Naive thymus-derived CD4-positive, alpha-beta T cell (primary cell): ENCODE measurements at regions not wholly inside any gene's neighbourhood (a gene's known extent, or its start where the extent isn't known, plus 50 kb on each side); places are given as distances from the start of the nearest gene placed in this dataset.

Source experiments
- ATAC-seq: fragments of 150-1000 bp; cut with Tn5 transposase; 2 replicates; pipeline ENCODE4 v1.10.0; 2021; ENCODE audit warnings: mild to moderate bottlenecking, moderate library complexity
- CTCF ChIA-PET: fragments of 350-600 bp; sonication (Branson Sonifier 250); formaldehyde crosslinking; loops from one replicate; lab custom pipeline; 2021; ENCODE audit warnings: antibody characterized with exemption; lab: Charles Lee
- POLR2A ChIA-PET: fragments of 350-600 bp; sonication (Branson Sonifier 250); formaldehyde crosslinking; loops from one replicate; lab custom pipeline; 2021; ENCODE audit warnings: antibody characterized with exemption, inconsistent platforms; lab: Charles Lee
- DNase-seq, 9 donors: peaks; one replicate each; pipeline versions ENCODE4 v3.0.0 to v3.0.0-alpha.2; 2020 to 2022; ENCODE audit warnings: mixed read lengths in 1 of 9
- H3K27ac ChIP-seq: one replicate; pipeline ENCODE4 v1.7.0; 2013; ENCODE audit warnings: mild to moderate bottlenecking, low read depth, low read length, moderate library complexity
- H3K27me3 ChIP-seq, 2 donors: one replicate each; pipeline ENCODE4 v1.7.0; 2013; ENCODE audit warnings: low read length in 2 of 2, mild to moderate bottlenecking in 2 of 2, moderate library complexity in 2 of 2; ENCODE audit not compliant: control insufficient read depth in 2 of 2, insufficient read depth in 2 of 2
- H3K36me3 ChIP-seq, 3 experiments: 1 replicate in 2 of 3; 2 replicates in 1 of 3; pipeline ENCODE4 v1.7.0; 2013; ENCODE audit warnings: low read length in 3 of 3, mild to moderate bottlenecking in 3 of 3, moderate library complexity in 1 of 3; ENCODE audit not compliant: insufficient read depth in 3 of 3, control insufficient read depth in 2 of 3
- H3K4me1 ChIP-seq, 2 donors: one replicate each; pipeline ENCODE4 v1.7.0; 2013; ENCODE audit warnings: low read length in 2 of 2, mild to moderate bottlenecking in 2 of 2, moderate library complexity in 1 of 2; ENCODE audit not compliant: control insufficient read depth in 2 of 2, insufficient read depth in 2 of 2
- H3K4me3 ChIP-seq: 2 replicates; pipeline ENCODE4 v1.7.0; 2013; ENCODE audit warnings: mild to moderate bottlenecking, low read length
- H3K9me3 ChIP-seq, 3 experiments: 1 replicate in 2 of 3; 2 replicates in 1 of 3; pipeline ENCODE4 v1.7.0; 2013; ENCODE audit warnings: low read length in 3 of 3; ENCODE audit not compliant: control insufficient read depth in 2 of 3
- H3K27ac Mint-ChIP-seq, 9 donors: one replicate each; pipeline ENCODE4 v1.8.0; 2020 to 2022; ENCODE audit warnings: mixed read lengths in 9 of 9, mild to moderate bottlenecking in 8 of 9, moderate library complexity in 5 of 9, inconsistent platforms in 2 of 9
- H3K27me3 Mint-ChIP-seq, 5 donors: one replicate each; pipeline ENCODE4 v1.8.0; 2021 to 2022; ENCODE audit warnings: mixed read lengths in 5 of 5, mild to moderate bottlenecking in 1 of 5
- H3K36me3 Mint-ChIP-seq, 5 donors: one replicate each; pipeline ENCODE4 v1.8.0; 2020 to 2022; ENCODE audit warnings: mixed read lengths in 5 of 5, mild to moderate bottlenecking in 3 of 5, inconsistent platforms in 1 of 5
- H3K4me1 Mint-ChIP-seq, 7 donors: one replicate each; pipeline ENCODE4 v1.8.0; 2020 to 2022; ENCODE audit warnings: mixed read lengths in 7 of 7, mild to moderate bottlenecking in 3 of 7, inconsistent platforms in 1 of 7
- H3K4me3 Mint-ChIP-seq, 10 donors: one replicate each; pipeline ENCODE4 v1.8.0; 2020 to 2022; ENCODE audit warnings: mild to moderate bottlenecking in 10 of 10, mixed read lengths in 10 of 10, moderate library complexity in 6 of 10, inconsistent platforms in 2 of 10
- H3K9me3 Mint-ChIP-seq, 11 donors: one replicate each; pipeline ENCODE4 v1.8.0; 2020 to 2022; ENCODE audit warnings: mixed read lengths in 11 of 11, mild to moderate bottlenecking in 4 of 11, inconsistent platforms in 1 of 11, moderate library complexity in 1 of 11
- intact Hi-C, 2 donors: fragments of 100-400 bp; cut with micrococcal nuclease; formaldehyde crosslinking; loops; one replicate each; pipeline ENCODE4 v1.15.1; 2023

- ChIA-PET POLR2A (no interaction called here), CTCF (no interaction called here)
- intact Hi-C loops: no loop called here
- H3K4me1 Mint-ChIP-seq: peaks cover 0 to 2% (median 0%) of the 10 kb centered on the region in 7 donors
- no peaks in the 10 kb centered on the region for H3K36me3 Mint-ChIP-seq
- ATAC-seq (no peak), DNase-seq (no peak)
- H3K27ac Mint-ChIP-seq: no peak overlapping the region
- Histone ChIP-seq H3K27ac (no peak overlapping the region), H3K27me3 (no peaks in the 10 kb centered on the region), H3K36me3 (no peaks in the 10 kb centered on the region), H3K4me3 (no peak overlapping the region), H3K4me1 (no peaks in the 10 kb centered on the region), H3K9me3 (no peaks in the 10 kb centered on the region)
- no peak overlapping the region for H3K4me3 Mint-ChIP-seq
- peaks cover 0 to 5% (median 0%) of the 10 kb centered on the region in 5 donors for H3K27me3 Mint-ChIP-seq
- peaks cover 0 to 7% (median 0%) of the 10 kb centered on the region in 11 donors for H3K9me3 Mint-ChIP-seq
Observed at GRCh38 chr9:107870221-107870620, 380.7 kb upstream of the KLF4 start.

- POLR2A ChIA-PET: no interaction called here
- Histone ChIP-seq H3K4me1 (no peaks in the 10 kb centered on the region), H3K36me3 (no peaks in the 10 kb centered on the region), H3K4me3 (no peak overlapping the region), H3K9me3 (no peaks in the 10 kb centered on the region), H3K27me3 (no peaks in the 10 kb centered on the region), H3K27ac (no peak overlapping the region)
- Mint-ChIP-seq H3K4me3 (no peak overlapping the region), H3K9me3 (peaks cover 0 to 7% (median 0%) of the 10 kb centered on the region in 11 donors), H3K27ac (no peak overlapping the region), H3K27me3 (peaks cover 0 to 5% (median 0%) of the 10 kb centered on the region in 5 donors), H3K4me1 (peaks cover 0 to 2% (median 0%) of the 10 kb centered on the region in 7 donors), H3K36me3 (no peaks in the 10 kb centered on the region)
- intact Hi-C loops: no loop called here
- DNase-seq: no peak
- CTCF ChIA-PET: interaction anchor here (0.7 kb wide), 1 partner anchor 47 kb away, joined by 3 read pairs; no protein-coding TSS in a partner anchor
- ATAC-seq: no peak
Observed at GRCh38 chr9:107869111-107869510, 379.5 kb upstream of the KLF4 start.

GRCh38 chr9:107868186-107868585, 378.6 kb upstream of the KLF4 start:
- no peak for ATAC-seq

GRCh38 chr9:107867738-107868137, 378.2 kb upstream of the KLF4 start:
- DNase-seq (no peak), ATAC-seq (no peak)
- Mint-ChIP-seq H3K27me3 (peaks cover 0 to 5% (median 0%) of the 10 kb centered on the region in 5 donors), H3K9me3 (peaks cover 0 to 7% (median 0%) of the 10 kb centered on the region in 11 donors), H3K27ac (no peak overlapping the region), H3K4me1 (peaks cover 0 to 2% (median 0%) of the 10 kb centered on the region in 7 donors), H3K36me3 (no peaks in the 10 kb centered on the region), H3K4me3 (no peak overlapping the region)
- H3K4me1 ChIP-seq: no peaks in the 10 kb centered on the region
- no peak overlapping the region for H3K27ac ChIP-seq
- H3K27me3 ChIP-seq: no peaks in the 10 kb centered on the region
- intact Hi-C loops: no loop called here
- no peaks in the 10 kb centered on the region for H3K36me3 ChIP-seq
- H3K9me3 ChIP-seq: no peaks in the 10 kb centered on the region
- no peak overlapping the region for H3K4me3 ChIP-seq
- ChIA-PET POLR2A (no interaction called here), CTCF (no interaction called here)

More at GRCh38 chr9:107868186-107868585, 378.6 kb upstream of the KLF4 start:
- DNase-seq: no peak
- no peaks in the 10 kb centered on the region for H3K4me1 ChIP-seq
- POLR2A ChIA-PET: no interaction called here
- no peak overlapping the region for H3K27ac ChIP-seq
- CTCF ChIA-PET: no interaction called here
- H3K4me3 ChIP-seq: no peak overlapping the region
- Mint-ChIP-seq H3K9me3 (peaks cover 0 to 7% (median 0%) of the 10 kb centered on the region in 11 donors), H3K27ac (no peak overlapping the region), H3K27me3 (peaks cover 0 to 5% (median 0%) of the 10 kb centered on the region in 5 donors), H3K36me3 (no peaks in the 10 kb centered on the region), H3K4me1 (peaks cover 0 to 2% (median 0%) of the 10 kb centered on the region in 7 donors), H3K4me3 (no peak overlapping the region)
- no peaks in the 10 kb centered on the region for H3K27me3 ChIP-seq
- H3K9me3 ChIP-seq: no peaks in the 10 kb centered on the region
- intact Hi-C loops: no loop called here
- H3K36me3 ChIP-seq: no peaks in the 10 kb centered on the region

GRCh38 chr9:107866711-107867311, 377.2 kb upstream of the KLF4 start:
- H3K9me3 Mint-ChIP-seq: peaks cover 0 to 7% (median 0%) of the 10 kb centered on the region in 11 donors
- Histone ChIP-seq H3K27ac (no peak overlapping the region), H3K4me1 (no peaks in the 10 kb centered on the region), H3K4me3 (no peak overlapping the region), H3K9me3 (no peaks in the 10 kb centered on the region), H3K27me3 (no peaks in the 10 kb centered on the region), H3K36me3 (no peaks in the 10 kb centered on the region)
- CTCF ChIA-PET: no interaction called here
- POLR2A ChIA-PET: no interaction called here
- no peak for ATAC-seq
- no peak for DNase-seq
- H3K4me3 Mint-ChIP-seq: no peak overlapping the region
- intact Hi-C loops: no loop called here
- peaks cover 0 to 5% (median 0%) of the 10 kb centered on the region in 5 donors for H3K27me3 Mint-ChIP-seq
- H3K27ac Mint-ChIP-seq: no peak overlapping the region
- H3K4me1 Mint-ChIP-seq: peaks cover 0 to 2% (median 0%) of the 10 kb centered on the region in 7 donors
- H3K36me3 Mint-ChIP-seq: no peaks in the 10 kb centered on the region

- Mint-ChIP-seq H3K4me1 (no peaks in the 10 kb centered on the region), H3K9me3 (peaks cover 0 to 8% (median 2%) of the 10 kb centered on the region in 11 donors), H3K27ac (no peak overlapping the region), H3K27me3 (peaks cover 0 to 5% (median 0%) of the 10 kb centered on the region in 5 donors), H3K4me3 (no peak overlapping the region), H3K36me3 (no peaks in the 10 kb centered on the region)
- H3K4me3 ChIP-seq: no peak overlapping the region
- no peaks in the 10 kb centered on the region for H3K9me3 ChIP-seq
- POLR2A ChIA-PET: no interaction called here
- ATAC-seq: no peak
- no peak for DNase-seq
- intact Hi-C loops: no loop called here
- H3K4me1 ChIP-seq: no peaks in the 10 kb centered on the region
- no peak overlapping the region for H3K27ac ChIP-seq
- CTCF ChIA-PET: no interaction called here
- H3K36me3 ChIP-seq: no peaks in the 10 kb centered on the region
- H3K27me3 ChIP-seq: no peaks in the 10 kb centered on the region
Observed at GRCh38 chr9:107863396-107863795, 373.8 kb upstream of the KLF4 start.

GRCh38 chr9:107862881-107863280, 373.3 kb upstream of the KLF4 start:
- Histone ChIP-seq H3K36me3 (no peaks in the 10 kb centered on the region), H3K4me3 (no peak overlapping the region), H3K27me3 (no peaks in the 10 kb centered on the region), H3K4me1 (no peaks in the 10 kb centered on the region), H3K27ac (no peak overlapping the region), H3K9me3 (no peaks in the 10 kb centered on the region)
- intact Hi-C loops: no loop called here
- Mint-ChIP-seq H3K27ac (no peak overlapping the region), H3K9me3 (peaks cover 0 to 10% (median 2%) of the 10 kb centered on the region in 11 donors), H3K4me3 (no peak overlapping the region), H3K4me1 (no peaks in the 10 kb centered on the region), H3K36me3 (no peaks in the 10 kb centered on the region), H3K27me3 (peaks cover 0 to 2% (median 0%) of the 10 kb centered on the region in 5 donors)
- DNase-seq (no peak), ATAC-seq (no peak)
- ChIA-PET POLR2A (no interaction called here), CTCF (no interaction called here)
